Non-pigmented ciliary epithelial cell (primary cell): ENCODE measurements at regions not wholly inside any gene's neighbourhood (a gene's known extent, or its start where the extent isn't known, plus 50 kb on each side); places are given as distances from the start of the nearest gene placed in this dataset.

Source experiments
- DNase-seq: peaks from one replicate; pipeline ENCODE4 v3.0.0-alpha.2; 2010; ENCODE audit warnings: low read depth

DNA sequence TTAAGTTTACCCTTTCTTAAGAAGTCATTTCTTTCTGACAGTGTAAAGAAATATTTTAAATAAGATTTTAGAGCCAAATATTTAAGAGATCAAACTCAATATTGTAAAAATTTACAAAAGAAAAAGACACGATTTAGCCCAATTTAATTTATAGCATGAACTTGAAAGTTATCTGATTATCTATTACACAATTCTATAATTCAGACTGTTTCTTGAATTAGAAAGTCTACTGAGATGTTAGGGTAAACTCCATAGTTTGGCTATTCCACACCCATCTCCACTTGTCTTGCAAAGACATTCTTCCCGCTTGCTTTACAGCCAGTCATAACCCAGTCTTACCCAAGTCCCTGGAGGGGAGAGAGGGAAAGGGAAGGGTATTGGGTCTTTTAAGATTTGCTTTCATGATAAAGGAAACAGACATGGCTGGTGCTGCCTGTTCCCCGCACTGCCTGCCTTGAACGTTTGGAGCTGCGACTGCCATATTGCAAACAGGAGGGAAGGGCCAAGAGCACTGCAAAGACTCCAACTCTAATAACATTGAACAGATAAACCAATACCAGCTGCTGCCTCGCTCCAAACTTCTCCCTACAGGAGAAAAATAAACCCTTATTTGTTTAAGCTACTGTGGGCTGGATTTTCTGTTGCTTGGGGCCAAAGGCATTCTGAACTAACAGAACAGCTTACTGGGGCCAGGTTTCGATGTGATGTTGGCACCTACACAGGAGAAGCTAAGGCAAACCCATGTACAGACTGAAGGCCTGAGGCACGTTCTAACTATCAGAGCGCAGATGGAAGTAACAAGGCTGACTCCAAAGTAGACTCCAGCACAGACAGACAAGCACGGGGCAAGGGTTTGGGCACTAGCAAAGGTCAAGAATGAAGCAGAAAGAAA, 552.3 kb upstream of the JARID2 start:
- DNase-seq, result no peak

DNA sequence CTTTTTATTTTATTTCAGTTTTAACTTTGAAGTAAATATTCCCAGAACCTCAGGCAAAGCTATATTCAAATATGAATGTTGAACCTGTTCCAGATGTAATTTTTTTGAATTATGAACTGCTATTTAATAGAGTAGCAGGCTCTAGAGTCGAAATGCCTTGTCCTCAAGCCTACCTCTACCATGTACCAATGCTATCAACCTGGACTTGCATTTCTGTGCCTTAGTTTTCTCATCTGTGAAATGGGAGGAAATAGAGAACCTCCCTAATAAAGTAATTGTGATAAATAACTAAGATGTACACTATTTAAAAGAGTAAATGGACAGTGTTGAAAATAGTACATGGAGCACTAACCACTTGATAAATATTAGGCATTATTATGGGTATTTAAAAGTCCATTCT, 551.6 kb upstream of the JARID2 start:
- DNase-seq, result no peak

DNA sequence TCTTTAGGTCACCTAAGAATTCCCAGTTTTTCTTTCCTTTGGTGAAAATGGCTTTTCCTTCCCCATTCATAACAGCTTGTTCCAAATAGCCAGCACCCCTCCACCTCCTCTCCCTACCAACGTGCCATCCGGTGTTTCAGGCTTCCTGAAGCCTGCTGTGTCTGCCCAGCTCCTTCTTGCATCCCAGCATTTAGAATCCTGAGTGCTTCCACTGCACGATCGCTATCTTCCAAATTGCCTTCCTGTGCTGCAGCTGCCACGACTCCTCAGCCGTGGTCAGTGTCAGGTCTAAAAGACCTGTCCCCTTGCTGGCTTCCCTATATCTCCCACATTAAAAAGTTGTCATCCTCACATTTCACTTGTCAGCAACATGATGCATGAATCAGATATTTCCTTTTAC, 550.3 kb upstream of the JARID2 start:
- DNase-seq, result no peak

DNA sequence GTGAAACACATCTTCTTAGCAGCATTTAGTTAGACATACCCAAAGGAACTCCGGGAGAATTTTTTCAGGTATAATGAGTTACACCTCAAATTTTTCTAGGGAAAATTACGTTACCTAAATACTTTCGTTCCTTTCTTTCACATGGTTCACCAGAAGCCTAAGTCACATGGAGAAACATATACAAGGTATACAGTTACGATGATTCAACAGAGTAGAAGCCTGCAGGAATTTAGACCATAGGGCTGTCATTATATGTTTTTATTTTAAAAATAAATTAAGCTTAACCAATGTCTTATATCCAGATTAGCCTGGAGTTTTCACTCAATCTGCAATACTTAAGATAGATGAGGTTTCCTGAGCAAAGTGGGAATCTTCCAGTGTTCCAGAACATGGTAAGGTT, 549.5 kb upstream of the JARID2 start:
- DNase-seq, result no peak

DNA sequence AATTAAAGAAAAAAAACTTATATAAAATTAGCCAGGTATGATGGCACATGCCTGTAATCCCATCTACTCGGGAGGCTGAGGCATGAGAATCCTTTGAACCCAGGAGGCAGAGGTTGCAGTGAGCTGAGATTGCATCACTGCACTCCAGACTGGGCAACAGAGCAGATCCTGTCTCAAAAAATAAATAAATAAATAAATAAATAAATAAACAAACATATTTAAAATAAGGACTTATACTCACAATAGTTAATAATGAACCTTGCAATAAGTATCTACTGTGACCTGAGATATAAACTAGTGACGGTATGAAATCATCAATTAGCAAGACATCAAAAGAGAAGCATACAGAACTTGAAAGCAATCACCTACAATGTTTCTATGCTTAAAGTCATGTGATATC, 548.4 kb upstream of the JARID2 start:
- DNase-seq, result no peak

DNA sequence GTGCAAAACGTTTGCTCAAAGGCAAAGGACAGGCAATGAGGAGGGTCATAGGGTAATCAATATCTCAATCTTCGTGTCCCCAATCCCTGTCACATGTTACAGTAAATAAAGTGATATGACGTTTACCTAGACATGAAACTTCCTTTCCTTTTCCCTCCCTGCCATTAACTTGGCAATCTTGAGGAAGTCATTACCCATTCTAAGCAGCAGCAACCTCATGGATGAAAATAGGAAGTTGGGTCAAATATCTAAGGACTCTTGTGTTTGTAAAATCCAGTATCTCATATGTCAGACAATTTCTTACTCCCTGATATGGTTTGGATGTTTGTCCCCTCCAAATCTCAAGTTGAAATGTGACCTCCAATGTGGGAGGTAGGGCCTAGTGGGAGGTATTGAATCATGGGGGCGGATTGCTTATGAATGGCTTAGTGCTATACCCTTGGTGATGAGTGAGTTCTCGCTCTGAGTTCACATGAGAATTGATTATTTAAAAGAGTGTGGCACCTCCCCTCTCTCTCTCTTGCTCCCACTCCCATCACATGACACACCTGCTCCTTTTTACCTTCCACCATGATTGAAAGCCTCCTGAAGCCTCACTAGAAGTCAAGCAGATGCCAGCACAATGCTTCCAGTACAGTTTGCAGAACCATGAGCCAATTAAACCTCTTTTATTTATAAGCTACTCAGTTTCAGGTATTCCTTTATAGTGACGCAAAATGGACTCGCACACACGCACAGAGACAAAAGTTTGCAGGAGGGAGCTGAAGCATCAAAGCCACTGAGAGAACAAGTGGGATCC, 545.9 kb upstream of the JARID2 start:
- no peak for DNase-seq

DNA sequence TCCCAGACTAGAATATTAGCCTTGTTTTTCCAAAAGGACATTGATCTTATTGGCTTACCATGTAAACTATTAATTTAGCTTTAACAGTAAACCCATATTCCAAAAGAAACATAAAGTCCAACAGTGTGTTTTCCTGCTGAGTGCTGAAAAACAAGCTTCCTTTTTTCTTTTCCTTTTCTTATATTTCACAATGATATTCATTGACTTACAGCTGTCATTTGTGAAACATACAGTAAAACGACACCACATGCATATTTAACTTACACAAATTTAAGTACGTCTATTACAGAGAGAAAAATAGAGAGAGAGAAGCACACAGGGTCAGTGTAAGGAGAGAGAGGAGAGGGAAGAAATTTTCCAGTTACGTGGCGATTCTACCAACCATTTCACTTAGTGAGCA, 543.9 kb upstream of the JARID2 start:
- no peak for DNase-seq

DNA sequence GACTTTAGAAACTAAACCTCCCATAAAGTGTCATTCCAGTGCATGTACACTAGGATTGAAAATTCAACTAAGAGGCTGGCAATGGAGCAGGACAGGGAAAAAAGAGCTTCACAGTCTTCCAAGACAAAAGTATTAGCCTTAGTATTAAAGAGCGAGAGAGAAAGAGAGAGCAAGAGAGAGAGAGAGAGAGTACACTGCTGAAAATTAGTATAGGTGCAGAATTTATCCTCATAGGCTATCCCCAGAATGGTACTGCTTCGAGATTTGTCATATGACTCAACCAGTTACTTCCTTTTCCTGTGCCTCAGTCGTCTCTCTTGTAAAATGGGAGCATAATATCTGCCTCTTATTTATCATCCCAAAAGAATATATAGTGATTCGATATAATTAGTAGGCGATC, 543.2 kb upstream of the JARID2 start:
- no peak for DNase-seq

DNA sequence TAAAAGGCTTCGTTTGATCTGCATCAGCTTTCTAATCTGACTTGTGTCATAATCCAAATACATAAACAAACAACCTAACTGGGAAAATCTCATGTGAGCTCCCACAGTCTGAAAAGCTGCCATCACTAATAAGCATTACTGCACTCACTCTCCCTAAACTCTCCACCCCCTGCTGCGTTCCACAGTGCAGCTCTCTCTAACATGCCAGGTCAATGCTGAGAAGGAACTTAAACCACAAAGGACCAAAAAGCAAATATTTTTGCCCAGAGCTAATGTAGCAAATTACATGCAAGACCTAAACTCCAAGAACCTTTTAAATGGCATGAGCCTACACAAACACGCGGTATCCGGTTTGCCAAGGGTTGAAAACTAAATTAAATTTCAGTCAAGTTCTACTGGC, 542.3 kb upstream of the JARID2 start:
- peak; percentile 85 for DNase-seq

DNA sequence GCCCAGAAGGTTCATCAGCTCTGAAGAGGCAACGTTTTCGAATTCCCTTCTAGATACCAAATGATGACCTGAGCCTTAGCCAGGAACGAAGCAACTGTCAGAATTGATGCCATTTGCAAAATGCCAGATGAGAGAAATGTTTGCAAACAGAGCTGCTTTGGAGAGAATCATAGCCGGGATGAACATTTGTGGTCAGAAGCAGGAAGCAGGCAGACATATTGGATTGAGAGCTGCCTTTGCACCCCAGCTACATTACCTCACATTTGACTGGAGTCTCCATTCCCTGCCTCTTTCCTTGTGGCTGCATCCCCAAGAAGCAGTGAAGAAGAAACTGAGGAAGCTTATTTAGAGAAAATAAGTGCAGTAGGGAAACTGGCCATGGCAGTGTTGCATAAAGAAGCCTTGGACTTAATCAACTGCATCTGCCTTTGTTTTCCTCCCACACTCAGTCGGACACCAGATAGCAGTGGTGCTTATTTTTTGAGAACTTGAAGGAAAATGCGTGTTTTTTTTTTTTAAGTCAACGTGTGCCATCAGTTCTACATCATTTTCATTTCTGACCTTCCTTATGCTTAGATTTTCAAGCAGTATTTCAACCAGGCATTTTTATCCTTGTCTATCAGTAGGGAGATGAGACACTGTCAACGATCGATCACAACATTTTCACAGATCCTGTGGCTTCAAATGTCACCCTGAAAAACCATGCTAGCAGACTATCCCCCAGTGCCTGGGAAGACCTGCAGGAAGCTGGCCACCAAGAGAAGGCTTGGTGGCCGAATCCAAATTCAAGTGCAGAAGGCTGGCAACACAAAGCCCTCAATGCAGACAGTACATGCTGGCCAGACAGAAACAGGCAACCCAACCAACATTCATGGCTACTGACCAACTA, 541.2 kb upstream of the JARID2 start:
- DNase-seq, result no peak

DNA sequence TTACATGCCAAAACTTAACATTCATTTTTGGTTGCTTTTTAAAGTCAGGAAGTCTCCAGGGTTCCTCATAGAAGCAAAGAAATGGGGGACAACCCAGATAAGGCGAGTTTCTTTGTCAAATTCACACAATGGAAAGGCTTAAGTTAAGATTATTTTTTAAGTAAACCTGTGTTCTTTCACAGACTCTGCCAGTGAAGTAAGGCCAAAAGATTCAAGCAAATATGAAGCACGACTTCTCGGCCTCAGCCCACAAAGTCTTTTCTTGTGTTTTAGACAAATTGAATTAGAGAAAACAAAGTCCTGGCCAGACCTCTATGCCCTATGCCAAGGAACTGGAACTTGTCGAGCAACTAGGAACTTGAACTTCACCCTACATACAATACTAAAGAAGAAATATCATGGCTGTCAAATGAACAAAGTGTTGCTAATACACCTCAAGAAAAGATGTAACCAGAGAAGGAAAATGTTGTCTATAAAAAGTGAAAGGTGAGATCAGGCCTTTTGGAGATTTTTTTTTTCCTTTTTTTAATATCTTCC, 540.0 kb upstream of the JARID2 start:
- DNase-seq, result no peak

DNA sequence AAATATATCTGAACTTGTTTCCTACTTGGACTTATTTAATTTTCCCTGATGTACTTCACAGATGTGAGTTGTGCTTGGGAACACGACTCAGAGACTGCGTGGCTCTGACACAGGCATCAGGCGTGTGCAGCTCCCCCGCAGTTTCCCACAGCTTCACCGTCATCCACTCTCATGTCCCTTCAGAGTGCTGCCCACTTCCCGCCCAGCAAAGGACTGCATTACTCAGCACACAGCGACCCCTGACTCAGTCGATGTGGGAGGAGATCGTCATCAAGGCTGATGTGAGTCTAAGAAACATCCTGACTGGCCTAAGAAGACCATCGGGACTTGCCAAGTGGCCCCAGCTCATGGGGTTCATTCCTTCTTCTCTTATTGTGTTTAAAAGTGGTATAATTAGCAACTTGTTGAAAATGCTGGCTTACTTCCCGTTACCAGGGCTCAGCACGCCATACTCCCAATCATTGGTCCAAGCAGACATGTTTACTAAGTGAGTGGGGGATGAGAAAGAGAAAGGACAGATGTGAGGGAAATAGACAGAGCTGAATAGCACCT, 539.4 kb upstream of the JARID2 start:
- peak; percentile 100 for DNase-seq

DNA sequence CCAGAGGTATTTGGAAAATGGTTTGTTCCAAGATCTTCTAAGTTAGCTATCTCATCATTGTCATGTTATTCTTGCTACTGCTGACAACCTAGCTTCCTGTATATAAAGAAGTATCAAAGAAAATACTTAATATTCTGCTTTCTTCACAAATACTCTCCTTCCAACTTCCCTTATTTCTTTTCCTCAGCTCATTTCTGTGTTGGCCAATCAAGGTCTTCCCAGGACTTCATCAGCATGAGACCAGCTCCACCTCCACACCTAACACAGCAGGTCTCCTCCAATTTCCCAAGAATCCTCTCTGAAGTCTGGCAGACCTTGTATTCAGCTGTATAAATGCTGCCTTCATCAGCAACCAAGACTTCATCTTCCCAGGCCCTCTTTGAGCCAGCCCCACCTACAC, 538.6 kb upstream of the JARID2 start:
- no peak for DNase-seq

DNA sequence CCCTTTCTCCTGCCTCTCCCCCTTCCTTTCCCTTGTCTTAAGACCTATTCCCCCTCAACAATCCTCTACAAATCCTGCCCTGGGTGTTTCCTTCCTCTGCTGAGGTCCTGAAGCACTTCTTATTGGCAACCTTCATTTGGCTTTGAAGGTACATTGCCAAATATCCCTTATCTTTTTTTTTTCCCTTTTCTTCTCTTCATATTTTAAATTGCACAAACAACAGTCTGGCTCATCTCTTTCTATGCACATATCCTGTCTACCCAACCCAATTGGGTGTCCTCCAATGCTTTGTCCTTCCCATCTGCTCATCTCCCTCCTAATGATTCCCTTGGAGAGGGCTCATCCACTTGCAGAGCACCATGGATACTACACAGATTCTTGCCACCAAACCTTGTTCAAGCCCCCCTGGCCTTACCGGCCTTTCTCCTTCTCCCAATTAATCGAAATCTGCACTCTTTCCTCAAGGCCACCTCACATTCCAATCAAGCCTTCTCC, 537.9 kb upstream of the JARID2 start:
- no peak for DNase-seq

DNA sequence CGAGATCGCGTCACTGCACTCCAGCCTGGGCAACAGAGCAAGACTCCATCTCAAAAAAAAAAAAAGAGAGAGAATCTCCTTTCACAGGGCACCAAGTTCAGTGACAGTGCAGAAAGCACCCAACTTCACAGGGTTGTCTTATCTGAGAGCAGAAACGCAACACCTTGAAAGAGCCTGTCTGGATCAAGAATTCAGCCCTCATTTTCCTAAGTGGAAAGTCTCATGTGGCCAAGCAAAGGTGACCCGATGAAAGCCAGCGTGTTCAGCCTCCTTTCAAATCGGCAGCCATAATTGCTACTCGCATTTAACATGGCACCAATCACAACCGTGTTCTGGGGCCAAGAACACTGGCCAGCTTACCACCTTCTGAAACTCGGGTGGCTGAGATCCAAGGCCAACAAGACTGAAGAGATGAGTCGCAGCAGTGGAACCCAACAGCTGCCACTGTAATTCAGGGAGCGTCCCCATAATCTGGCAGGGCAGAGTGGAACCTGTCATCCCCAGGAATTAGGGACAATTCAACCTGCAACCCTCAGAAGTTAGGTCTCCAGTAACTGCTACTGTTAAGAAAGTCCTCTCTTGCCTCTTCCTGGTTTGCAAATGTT, 536.7 kb upstream of the JARID2 start:
- no peak for DNase-seq

DNA sequence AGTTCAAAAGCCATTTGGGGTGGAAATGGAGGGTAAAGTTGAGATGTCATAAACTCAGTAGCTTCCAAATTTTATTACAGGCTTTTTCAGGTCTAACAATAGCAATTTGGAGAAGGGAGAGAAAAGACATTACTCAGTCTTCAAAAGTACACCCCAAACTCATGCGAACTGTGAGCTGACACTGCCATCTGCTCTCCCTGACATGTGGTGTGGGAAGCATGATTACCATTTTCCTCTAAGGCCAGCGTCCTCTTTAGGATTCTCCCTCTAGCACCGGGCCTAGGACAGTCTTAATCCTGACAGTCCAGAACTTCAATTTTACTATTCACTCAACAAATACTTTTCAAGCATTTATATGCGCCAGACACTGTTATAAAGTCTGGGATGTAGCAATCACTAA, 536.0 kb upstream of the JARID2 start:
- DNase-seq, result no peak

DNA sequence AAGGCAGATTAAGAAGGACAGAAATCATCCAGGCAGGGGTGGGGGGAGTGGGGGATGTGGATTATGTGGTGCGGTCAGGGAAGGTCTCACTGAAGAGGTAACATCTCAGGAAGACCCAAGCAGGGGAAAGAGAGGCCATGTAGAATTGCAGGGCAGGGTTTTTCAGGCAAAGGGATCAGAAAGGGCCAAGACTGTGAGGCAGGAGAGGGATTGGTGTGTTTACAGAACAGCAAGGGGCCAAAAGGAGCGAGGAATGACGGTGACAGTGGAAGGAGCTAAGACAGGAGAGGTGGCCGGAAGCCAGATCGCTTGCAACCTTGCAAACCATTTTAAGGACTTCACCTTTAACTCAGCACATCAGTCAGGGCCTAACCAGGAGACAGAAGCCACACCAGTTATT, 535.4 kb upstream of the JARID2 start:
- no peak for DNase-seq

DNA sequence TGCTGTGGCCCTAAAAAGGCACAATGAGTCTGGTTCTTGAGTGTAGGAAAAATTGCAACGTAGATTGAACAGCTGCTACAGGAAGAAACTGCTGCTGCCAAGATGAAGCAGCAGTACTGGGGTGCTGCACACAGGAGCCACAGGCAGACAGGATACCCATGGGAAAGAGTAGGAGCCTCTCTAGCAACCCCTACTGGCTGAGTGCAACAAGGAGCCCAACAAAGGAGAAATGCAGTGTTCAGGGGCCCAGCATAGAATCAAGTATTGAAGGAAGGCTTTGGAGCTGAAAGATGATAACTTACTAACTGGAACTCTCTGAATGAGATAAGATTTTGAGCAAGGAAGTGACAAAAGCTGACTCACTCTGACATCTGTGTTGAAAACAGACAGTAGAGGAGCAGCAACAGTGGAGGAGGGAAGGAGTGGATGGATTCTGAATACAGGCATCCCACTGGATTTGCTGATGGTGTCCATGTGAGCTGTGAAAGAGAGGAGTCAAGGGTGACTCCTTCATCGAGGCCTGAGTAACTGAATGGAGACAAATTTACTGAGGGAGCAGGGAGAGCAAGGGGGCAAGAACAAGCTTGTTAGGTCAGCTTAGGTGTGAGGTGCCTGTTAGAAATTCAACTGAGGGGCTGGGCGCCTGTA, 534.7 kb upstream of the JARID2 start:
- peak; percentile 76 for DNase-seq

DNA sequence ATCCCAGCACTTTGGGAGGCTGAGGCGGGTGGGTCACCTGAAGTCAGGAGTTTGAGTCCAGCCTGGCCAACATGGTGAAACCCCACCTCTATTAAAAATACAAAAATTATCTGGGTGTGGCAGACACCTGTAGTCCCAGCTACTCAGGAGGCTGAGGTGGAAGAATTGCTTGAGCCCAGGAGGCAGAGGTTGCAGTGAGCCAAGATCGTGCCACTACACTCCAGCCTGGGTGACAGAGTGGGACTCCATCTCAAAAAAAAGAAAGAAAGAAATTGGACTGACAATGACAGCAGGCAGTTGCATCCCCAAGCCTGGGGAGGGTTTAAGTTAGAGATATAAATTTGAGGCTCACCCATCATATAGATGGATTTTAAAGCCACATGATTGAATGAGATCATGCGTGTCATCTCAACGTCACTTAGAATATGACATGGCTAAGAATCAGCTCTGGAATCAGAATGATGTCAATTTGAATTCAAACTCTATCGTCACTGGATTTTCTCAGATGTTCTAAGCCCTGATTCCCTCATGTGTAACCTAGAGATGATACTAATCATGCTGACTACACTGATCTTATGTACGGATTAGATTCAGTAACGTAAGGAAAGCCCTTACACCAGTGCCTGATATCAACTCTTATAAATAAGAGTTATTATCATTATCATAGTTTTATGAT, 534.0 kb upstream of the JARID2 start:
- DNase-seq, result no peak
